Thyroid gland (tissue), 4 donors: ENCODE measurements at regions not wholly inside any gene's neighbourhood (a gene's known extent, or its start where the extent isn't known, plus 50 kb on each side); places are given as distances from the start of the nearest gene placed in this dataset.

ENCODE experiments used
- DNase-seq, 2 donors: peaks; one replicate each; pipeline ENCODE4 v3.0.0-alpha.2; 2019
- H3K27ac ChIP-seq, 3 donors: fragments of 200-600 bp; sonication (generic); 1 replicate in 2 of 3; 2 replicates in 1 of 3; pipeline ENCODE4 v1.5.1; 2016 to 2019; ENCODE audit warnings: mild to moderate bottlenecking in 1 of 3, moderate library complexity in 1 of 3
- H3K27me3 ChIP-seq: fragments of 200-600 bp; sonication (generic); one replicate; pipeline ENCODE4 v1.5.1; 2019
- H3K36me3 ChIP-seq, 2 donors: fragments of 200-600 bp; sonication (generic); one replicate each; pipeline ENCODE4 v1.5.1; 2016 to 2019
- H3K4me1 ChIP-seq, 2 donors: fragments of 200-600 bp; sonication (generic); one replicate each; pipeline ENCODE4 v1.5.1; 2017 to 2019
- H3K4me3 ChIP-seq, 3 donors: fragments of 200-600 bp; sonication (generic); replicated peaks in 1 of 3; 1 replicate in 2 of 3; 2 replicates in 1 of 3; pipeline ENCODE4 v1.5.1; 2016; ENCODE audit warnings: mild to moderate bottlenecking in 1 of 3
- H3K9me3 ChIP-seq: fragments of 200-600 bp; sonication (generic); one replicate; pipeline ENCODE4 v1.5.1; 2017
- CTCF ChIP-seq, 6 experiments: fragments of 200-600 bp in 3 of 6; fragments of 450-650 bp in 3 of 6; sonication (generic) in 3 of 6; IDR thresholded peaks; one replicate each; pipeline ENCODE4 v1.5.1; 2016 to 2019; ENCODE audit warnings: antibody characterized with exemption in 6 of 6, mild to moderate bottlenecking in 2 of 6, inconsistent platforms in 1 of 6, moderate library complexity in 1 of 6
- POLR2A ChIP-seq, 2 donors: fragments of 450-650 bp; IDR thresholded peaks; one replicate each; pipeline ENCODE4 v1.6.1; 2017; ENCODE audit warnings: antibody characterized with exemption in 2 of 2, mild to moderate bottlenecking in 2 of 2, moderate library complexity in 1 of 2
- WGBS, 2 donors: methylation state at CpG; one replicate each; pipeline ENCODE4 v1.1.5; 2017; 5-methylcytosine and 5-hydroxymethylcytosine counted together
- intact Hi-C: fragments of 100-400 bp; cut with DNase I; formaldehyde crosslinking; loops from one replicate; pipeline ENCODE4 v1.15.1; 2023

- H3K4me3 ChIP-seq: no peak overlapping the region
- no peaks in the 10 kb centered on the region for H3K36me3 ChIP-seq
- WGBS, 2 donors: 64 to 78% methylated on average over 9 of the region's 9 CpGs
- no peaks in the 10 kb centered on the region for H3K4me1 ChIP-seq
- DNase-seq: no peak
- H3K27ac ChIP-seq: no peak overlapping the region
- intact Hi-C loops: no loop called here
- no peaks in the 10 kb centered on the region for H3K27me3 ChIP-seq
- no peak for TF ChIP-seq CTCF (IDR thresholded peaks at IDR 0.05)
- H3K9me3 ChIP-seq: no peaks in the 10 kb centered on the region
Observed at GRCh38 chr12:125206711-125207110, 141.5 kb downstream of the AACS start.

- Histone ChIP-seq H3K36me3 (no peaks in the 10 kb centered on the region), H3K27me3 (no peaks in the 10 kb centered on the region), H3K9me3 (no peaks in the 10 kb centered on the region), H3K4me3 (no peak overlapping the region), H3K27ac (no peak overlapping the region), H3K4me1 (no peaks in the 10 kb centered on the region)
- WGBS, 2 donors: 80 to 85% methylated on average over 5 of the region's 5 CpGs
- TF ChIP-seq POLR2A (IDR thresholded peaks at IDR 0.05) (no peak), CTCF (IDR thresholded peaks at IDR 0.05) (no peak)
- no peak for DNase-seq
- intact Hi-C loops: no loop called here
Observed at GRCh38 chr12:125208334-125208733, 143.1 kb downstream of the AACS start.

GRCh38 chr12:125208942-125209341 is 143.7 kb downstream of the AACS start:
- no peak overlapping the region for H3K27ac ChIP-seq
- no peaks in the 10 kb centered on the region for H3K4me1 ChIP-seq
- WGBS, 2 donors: 69 to 77% methylated on average over 11 to 12 of the region's 12 CpGs
- no peaks in the 10 kb centered on the region for H3K9me3 ChIP-seq
- TF ChIP-seq CTCF (IDR thresholded peaks at IDR 0.05) (no peak), POLR2A (IDR thresholded peaks at IDR 0.05) (no peak)
- no peaks in the 10 kb centered on the region for H3K27me3 ChIP-seq
- H3K4me3 ChIP-seq: no peak overlapping the region
- no peaks in the 10 kb centered on the region for H3K36me3 ChIP-seq
- no peak for DNase-seq
- intact Hi-C loops: no loop called here

- H3K4me1 ChIP-seq: no peaks in the 10 kb centered on the region
- no peaks in the 10 kb centered on the region for H3K27me3 ChIP-seq
- no peak overlapping the region for H3K27ac ChIP-seq
- TF ChIP-seq POLR2A (IDR thresholded peaks at IDR 0.05) (no peak), CTCF (IDR thresholded peaks at IDR 0.05) (no peak)
- no peak for DNase-seq
- no peaks in the 10 kb centered on the region for H3K36me3 ChIP-seq
- WGBS, 2 donors: 79 to 88% methylated on average over 8 of the region's 8 CpGs
- H3K4me3 ChIP-seq: no peak overlapping the region
- intact Hi-C loops: no loop called here
- H3K9me3 ChIP-seq: no peaks in the 10 kb centered on the region
Observed at GRCh38 chr12:125210104-125210755, 145.0 kb downstream of the AACS start.

GRCh38 chr12:125211464-125211863 is 146.2 kb downstream of the AACS start:
- Histone ChIP-seq H3K4me3 (no peak overlapping the region), H3K36me3 (no peaks in the 10 kb centered on the region), H3K9me3 (no peaks in the 10 kb centered on the region), H3K4me1 (no peaks in the 10 kb centered on the region), H3K27ac (no peak overlapping the region), H3K27me3 (no peaks in the 10 kb centered on the region)
- intact Hi-C loops: no loop called here
- WGBS, 2 donors: 74 to 78% methylated on average over 7 of the region's 7 CpGs
- no peak for TF ChIP-seq CTCF (IDR thresholded peaks at IDR 0.05)
- no peak for TF ChIP-seq POLR2A (IDR thresholded peaks at IDR 0.05)
- DNase-seq: no peak
